H7 (cell line): ENCODE measurements at regions not wholly inside any gene's neighbourhood (a gene's known extent, or its start where the extent isn't known, plus 50 kb on each side); places are given as distances from the start of the nearest gene placed in this dataset.
"Not testable (repeated sequence)": the region's sequence is repeated elsewhere in the genome, so short reads cannot be mapped to it uniquely, and the experiment has no call there.

ENCODE experiments used
- DNase-seq: peaks from one replicate; pipeline ENCODE4 v3.0.0; 2012
- H3K27me3 ChIP-seq: 2 replicates; pipeline ENCODE4 v1.6.0; 2011; ENCODE audit warnings: mild to moderate bottlenecking, low read length; ENCODE audit not compliant: control insufficient read depth, insufficient read depth
- H3K36me3 ChIP-seq: replicated peaks from 2 replicates; pipeline ENCODE4 v1.5.1; 2011; ENCODE audit warnings: low read length; ENCODE audit not compliant: control insufficient read depth, insufficient read depth
- H3K4me3 ChIP-seq: 2 replicates; pipeline ENCODE4 v1.5.1; 2011; ENCODE audit warnings: low read depth, mild to moderate bottlenecking, control low read depth, low read length, moderate library complexity; ENCODE audit not compliant: insufficient read depth

DNA sequence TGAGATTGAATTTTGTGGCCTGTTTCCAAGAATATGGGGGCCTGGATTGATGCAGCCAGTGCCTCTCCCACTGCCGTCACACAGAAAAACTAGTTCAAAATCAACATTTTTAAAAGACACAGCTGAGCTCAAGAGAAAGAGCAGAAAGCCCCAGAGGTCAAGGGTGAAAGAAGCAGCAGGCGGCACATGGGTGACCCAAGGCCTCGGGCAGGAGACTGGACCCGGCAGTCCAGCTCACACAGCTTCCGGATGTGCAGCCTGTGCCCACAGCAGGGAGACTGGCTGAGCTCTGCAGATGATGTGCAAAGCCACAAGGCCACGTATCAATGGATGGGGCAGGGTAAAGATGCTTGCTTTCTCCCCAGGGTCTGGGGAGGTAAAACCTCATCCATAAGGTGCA, 50.4 kb upstream of the RNF32 start:
- H3K27me3 ChIP-seq = no peaks in the 10 kb centered on the region
- H3K4me3 ChIP-seq = no peak overlapping the region
- H3K36me3 ChIP-seq = no peaks in the 10 kb centered on the region
- no peak for DNase-seq

DNA sequence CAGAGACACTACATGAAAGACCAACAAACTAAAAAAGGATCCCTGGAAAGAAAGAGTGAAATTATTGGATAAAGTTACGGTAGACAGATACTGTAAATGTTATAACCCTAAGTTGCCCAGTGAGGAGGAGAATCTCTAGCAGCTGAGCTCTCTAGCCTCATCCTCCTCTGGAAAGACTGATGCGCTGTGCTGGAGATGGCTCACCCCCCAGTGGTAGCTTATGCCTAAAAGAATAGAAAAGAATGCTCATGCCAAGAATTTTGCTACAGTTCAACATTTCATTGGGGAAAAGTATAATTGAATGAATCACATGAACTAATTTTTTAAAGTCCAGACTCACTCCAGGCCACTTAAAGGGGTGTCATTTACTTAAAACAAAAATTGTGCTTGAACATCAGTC, 50.8 kb upstream of the RNF32 start:
- H3K4me3 ChIP-seq = no peak overlapping the region
- no peak for DNase-seq
- no peaks in the 10 kb centered on the region for H3K27me3 ChIP-seq
- H3K36me3 ChIP-seq = no peaks in the 10 kb centered on the region

DNA sequence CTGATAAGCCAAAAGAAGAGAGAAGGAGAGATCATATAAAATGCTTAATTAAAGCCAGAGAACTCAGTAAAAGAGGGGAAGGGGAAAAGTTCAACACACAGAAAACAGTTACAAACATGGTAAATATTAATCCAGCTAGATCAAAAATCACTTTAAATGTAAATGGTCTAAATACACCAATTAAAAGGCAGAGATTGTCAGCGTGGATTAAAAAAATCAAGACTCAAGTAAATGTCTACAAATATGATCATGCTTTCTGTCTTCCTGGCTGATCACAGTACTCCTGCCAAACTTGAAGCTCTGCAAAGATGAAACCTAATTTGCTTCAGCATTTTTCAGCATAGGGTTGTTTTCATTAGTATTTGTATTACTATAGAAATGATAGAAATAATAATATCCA, 54.6 kb upstream of the RNF32 start:
- no peak for DNase-seq
- H3K27me3 ChIP-seq = no peaks in the 10 kb centered on the region
- H3K36me3 ChIP-seq = no peaks in the 10 kb centered on the region
- no peak overlapping the region for H3K4me3 ChIP-seq

DNA sequence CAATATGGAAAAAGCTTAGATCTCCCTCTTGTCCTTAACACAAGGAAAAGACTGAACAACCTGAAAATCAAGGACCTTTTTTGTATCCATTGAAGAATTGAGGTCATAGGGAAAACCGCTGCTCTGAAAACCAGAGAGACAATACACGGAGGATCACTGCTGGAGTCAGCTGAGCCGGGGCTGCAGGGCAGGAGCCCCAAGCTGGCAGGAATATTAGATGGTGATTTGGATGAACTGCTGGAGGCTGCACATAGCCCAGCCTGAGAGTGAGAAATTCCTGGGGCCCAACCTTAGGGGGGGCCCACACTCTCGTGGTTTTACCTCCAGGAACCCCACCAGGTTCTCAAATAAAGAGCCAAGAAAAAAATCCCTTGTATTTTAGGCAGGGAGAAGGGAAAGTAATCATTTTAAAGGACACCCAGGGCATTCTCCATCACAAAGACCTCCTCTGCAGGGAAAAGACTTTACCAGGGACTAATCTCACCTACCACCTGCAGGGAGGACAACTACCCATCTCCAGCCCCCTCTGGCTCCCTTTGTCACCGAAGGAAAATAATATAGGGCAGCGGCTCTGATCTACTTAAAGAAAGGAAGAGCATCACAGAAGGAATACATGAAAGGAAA, 55.4 kb upstream of the RNF32 start:
- Histone ChIP-seq H3K4me3 (no peak overlapping the region), H3K36me3 (no peaks in the 10 kb centered on the region)
- DNase-seq = peak; percentile 85

DNA sequence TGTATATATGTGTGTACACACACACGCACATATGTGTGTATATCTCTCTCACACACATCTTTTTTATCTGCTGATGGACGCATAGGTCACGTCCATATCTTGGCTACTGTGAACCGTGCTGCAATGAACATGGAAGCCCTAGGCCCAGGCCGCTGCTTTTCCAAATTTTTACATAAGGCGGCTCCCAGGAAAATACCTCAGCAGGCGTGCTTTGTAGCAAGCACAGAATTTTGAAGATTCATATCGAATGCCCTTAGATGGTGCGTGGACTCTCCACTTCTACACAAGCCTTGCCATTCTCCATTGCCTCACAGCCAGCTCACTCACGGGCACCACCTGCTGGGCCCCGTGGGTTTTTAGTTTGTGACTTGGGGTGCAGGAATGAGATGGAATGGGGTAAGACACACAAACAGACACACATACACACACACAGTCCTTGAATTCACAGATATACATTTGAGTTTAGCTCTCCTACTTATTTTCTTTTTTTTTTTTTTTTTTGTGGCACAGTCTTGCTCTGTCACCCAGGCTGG, 57.9 kb upstream of the RNF32 start:
- DNase-seq = no peak
- no peaks in the 10 kb centered on the region for H3K27me3 ChIP-seq
- no peaks in the 10 kb centered on the region for H3K36me3 ChIP-seq
- no peak overlapping the region for H3K4me3 ChIP-seq

More for the DNA sequence above, 55.4 kb upstream of the RNF32 start:
- no peaks in the 10 kb centered on the region for H3K27me3 ChIP-seq

DNA sequence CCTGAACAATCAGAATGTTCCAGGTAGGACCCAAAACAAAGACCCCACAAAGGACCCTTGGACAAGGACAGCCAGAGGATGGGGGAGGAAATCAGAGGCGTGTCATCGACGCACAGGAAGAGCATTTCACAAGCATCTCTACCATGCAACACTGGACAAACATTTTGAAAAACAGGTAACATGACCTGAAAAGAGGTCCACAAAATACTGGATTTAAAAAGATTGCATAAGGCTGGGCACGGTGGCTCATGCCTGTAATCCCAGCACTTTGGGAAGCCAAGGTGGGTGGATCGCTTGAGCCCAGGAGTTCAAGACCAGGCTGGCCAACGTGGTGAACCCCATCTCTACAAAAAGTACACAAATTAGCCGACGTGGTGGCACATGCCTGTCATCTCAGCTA, 60.5 kb upstream of the RNF32 start:
- Histone ChIP-seq H3K36me3 (no peaks in the 10 kb centered on the region), H3K4me3 (no peak overlapping the region), H3K27me3 (no peaks in the 10 kb centered on the region)
- DNase-seq = no peak

DNA sequence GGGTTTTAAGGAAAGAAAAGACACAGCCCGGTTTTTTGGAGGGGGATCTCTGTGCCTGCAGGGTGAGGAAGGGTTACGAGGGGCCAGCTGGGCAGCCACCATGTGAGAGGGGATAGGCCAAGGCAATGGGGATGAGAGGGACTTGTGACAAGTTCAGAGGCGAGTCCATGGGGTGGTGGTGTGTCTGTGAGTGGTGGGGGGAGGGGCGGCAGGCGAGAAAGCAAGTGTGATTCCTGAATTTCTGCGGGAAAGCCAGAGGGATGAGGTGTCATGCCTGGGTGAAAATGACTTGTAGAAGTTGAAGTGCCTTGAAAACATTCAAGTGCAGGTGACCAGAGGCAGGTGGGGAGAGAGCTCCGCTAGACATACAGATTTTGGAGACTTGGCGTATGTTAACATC, 61.0 kb upstream of the RNF32 start:
- Histone ChIP-seq H3K36me3 (no peaks in the 10 kb centered on the region), H3K27me3 (no peaks in the 10 kb centered on the region), H3K4me3 (no peak overlapping the region)
- no peak for DNase-seq

DNA sequence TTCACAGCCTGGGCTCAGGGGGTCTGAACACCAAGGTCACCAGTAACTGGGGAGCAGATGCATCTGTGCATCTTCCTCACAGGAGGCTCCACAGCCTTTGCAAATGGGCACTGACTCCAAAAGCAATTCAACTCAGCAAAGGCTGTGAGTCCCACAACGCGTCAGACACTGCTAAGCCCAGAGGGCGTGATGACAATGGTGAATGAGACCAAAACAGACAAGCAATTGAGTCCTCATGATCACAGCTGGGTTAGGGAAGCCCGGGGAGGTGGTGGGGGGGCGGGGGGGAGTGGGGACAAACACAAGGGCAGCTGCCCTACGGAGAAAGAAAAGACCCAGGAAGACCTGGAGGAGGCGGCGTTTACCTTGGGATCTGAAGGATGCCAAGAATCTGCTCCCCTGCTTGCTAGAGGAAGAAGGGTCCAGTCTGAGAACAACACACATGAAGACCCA, 61.6 kb upstream of the RNF32 start:
- Histone ChIP-seq H3K4me3 (no peak overlapping the region), H3K36me3 (no peaks in the 10 kb centered on the region), H3K27me3 (no peaks in the 10 kb centered on the region)
- DNase-seq = peak; percentile 67

DNA sequence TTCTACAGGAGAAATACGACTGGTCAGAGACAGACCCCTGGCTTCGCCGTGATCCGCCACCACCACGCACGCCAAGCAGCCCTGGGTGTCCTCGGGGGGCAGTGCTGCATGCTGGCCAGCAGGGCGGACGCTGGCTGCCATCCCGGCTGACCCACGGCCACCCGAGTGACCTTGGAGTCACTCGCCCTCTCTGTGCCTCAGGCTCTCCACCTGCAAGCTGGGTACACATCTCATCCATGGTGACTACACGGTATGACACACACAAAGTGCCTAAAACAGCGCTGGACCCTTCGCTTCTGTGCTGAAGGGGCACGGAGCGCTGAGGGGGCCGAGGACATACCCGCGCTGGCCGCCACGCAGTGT, 62.0 kb upstream of the RNF32 start:
- H3K4me3 ChIP-seq = no peak overlapping the region
- no peaks in the 10 kb centered on the region for H3K27me3 ChIP-seq
- no peaks in the 10 kb centered on the region for H3K36me3 ChIP-seq
- DNase-seq = peak; percentile 77

DNA sequence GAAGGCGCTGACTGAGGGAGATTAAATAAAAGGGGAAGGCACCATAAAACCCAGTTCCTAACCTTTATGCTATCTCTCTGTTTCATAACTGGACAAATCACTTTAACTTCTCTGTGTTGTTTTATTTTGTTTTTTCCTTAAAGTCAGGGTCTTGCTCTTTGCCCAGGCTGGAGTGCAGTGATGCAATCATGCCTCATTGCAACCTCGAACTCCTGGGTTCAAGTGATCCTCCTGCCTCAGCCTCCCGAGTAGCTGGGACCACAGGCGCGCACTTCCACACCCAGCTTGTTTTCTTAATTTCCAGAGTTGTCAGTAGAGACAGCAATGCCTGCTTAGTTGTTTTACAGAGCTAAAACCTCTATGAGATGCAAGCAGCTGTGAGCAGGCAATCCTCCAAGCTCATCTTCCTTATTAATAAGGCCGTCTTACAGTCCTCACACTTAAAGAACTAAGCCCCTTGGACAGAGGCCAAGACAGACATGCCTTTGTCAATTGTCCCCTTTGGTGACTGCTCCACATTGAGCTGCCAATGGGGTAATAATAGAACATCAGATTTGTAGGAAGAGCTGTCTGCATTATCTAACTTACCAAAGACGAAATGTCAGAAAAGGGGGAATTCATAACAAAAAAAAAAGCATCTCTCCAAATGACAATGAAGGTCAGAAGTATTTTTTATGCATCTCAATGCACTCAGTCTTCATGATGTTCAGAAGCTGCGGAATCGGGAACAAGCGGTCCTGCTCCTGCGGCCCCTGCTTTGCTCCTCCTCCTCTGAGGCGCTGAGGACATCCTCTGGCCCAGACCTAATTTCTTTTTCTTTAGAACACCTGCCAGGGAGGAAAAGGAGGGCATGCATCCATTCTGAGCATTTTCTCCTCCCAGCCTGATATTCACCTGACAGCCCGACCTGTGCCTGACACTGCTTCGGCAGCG, 62.7 kb upstream of the RNF32 start:
- Histone ChIP-seq H3K36me3 (no peaks in the 10 kb centered on the region), H3K4me3 (no peak overlapping the region), H3K27me3 (no peaks in the 10 kb centered on the region)
- DNase-seq = no peak

DNA sequence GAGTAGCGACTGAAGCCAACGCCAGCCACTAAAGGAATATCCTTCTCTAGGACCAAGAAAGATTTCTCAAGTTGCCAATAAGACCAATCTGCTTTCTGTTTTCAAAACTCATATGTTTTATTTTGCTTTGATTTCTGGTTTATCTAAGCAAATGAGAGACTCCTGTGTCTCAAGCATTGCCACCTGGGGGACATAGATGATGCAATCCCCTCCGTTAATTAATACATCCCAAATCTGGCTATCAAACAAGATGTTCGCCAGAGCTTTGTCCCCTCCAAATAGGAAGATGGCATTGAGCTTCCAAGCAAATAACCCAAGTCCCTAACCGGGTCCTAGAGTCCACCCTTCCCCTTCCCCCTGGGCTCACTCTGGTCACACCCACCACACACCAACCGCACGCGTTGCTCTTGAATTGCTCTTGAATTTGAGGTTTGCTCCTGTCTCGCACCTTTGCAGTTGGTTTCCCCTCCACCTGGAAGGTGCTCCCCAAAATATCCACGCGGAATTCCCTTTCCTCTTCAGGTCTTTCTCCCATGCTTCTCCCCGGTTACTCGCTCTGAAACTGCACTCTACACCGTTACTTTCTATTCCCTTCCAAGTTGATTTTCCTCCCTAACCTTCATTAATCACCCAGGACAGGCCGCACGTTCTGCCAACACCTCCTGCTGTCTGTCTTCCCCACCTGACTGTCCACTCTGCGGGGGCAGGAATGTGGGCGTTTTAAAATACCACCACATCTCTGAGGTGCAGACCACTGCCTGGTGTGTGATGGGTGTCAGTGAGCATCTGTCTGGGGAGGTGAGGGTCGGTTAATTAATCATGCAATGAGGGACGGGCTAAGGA, 64.1 kb upstream of the RNF32 start:
- DNase-seq = peak; percentile 56
- no peaks in the 10 kb centered on the region for H3K27me3 ChIP-seq
- no peak overlapping the region for H3K4me3 ChIP-seq
- no peaks in the 10 kb centered on the region for H3K36me3 ChIP-seq

DNA sequence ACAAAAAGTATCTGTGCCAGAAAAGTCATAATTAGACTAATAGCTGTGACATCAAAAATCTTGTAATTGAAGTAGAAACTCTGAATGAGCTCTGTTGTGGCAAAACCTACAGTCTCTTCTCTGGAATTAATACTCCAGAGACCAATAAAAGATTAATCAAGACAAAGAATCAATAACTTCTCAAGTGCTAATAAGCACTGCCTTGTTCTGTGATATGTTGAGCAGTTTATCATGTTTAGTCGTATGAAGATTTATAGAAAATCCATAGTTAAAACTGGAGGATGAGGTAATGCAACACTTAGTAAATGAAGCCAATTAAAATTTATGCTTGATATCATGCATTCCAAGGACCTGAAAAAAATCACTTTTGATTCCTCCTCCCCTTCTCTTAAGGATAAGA, 72.3 kb upstream of the RNF32 start:
- Histone ChIP-seq H3K27me3 (no peaks in the 10 kb centered on the region), H3K36me3 (no peaks in the 10 kb centered on the region), H3K4me3 (no peak overlapping the region)
- no peak for DNase-seq

DNA sequence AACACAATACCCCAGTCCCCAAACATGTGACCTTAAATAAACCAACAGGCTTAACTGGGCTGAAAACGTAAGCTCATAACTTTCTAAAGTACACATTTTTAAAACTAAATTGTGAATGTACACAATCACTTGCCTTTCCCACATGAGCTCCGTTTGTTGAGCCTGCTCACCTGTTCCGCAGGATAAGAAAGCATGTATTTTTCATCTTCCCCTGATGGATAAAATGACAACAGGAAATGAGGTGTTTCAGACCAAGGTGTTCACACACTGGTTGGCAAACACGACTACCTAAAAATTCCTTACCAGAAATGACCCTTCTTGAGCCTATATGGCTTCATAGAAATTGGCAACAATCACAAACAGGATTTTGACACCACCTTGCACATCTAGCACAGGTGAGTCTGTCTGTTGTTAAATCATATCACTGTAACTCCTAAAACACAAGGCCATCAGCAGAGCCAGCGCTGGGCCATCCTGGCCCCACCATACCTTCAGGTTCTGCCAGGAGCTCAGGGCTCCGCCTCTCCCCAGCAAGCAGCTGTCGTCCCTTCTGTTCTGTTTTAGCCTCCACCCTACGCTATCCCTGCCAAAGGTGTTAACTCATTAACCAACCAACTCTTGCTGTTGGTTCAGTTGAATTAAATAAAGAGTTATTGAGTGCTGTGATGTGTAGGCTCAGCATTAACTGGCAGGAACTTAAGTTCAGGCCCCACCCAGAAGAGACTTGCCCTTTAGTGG, 73.6 kb upstream of the RNF32 start:
- no peaks in the 10 kb centered on the region for H3K27me3 ChIP-seq
- H3K4me3 ChIP-seq = no peak overlapping the region
- no peak for DNase-seq
- no peaks in the 10 kb centered on the region for H3K36me3 ChIP-seq

DNA sequence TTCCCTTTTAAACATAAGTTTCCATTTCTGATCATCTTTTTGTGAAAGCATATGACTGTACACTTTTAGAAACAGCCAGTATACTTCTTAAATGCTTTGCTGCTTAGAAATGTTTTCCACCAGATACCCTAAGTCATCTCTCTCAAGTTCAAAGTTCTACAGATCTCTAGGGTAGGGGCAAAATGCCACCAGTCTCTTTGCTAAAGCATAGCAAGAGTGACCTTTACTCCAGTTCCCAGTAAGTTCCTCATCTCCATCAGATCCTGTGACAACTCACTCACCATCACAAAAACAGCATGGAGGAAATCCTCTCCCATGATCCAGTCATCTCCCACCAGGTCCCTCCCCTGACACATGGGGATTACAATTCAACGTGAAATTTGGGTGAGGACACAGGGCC, 75.6 kb upstream of the RNF32 start:
- not testable (repeated sequence) for H3K4me3 ChIP-seq, H3K36me3 ChIP-seq, DNase-seq, H3K27me3 ChIP-seq
